ENCODE measurements at regions not wholly inside any gene's neighbourhood (a gene's known extent, or its start where the extent isn't known, plus 50 kb on each side); places are given as distances from the start of the nearest gene placed in this dataset.
"Not testable (repeated sequence)": the region's sequence is repeated elsewhere in the genome, so short reads cannot be mapped to it uniquely, and the experiment has no call there.

GRCh38 chr13:62434081-62434480, 1018.4 kb upstream of the PCDH20 start:
- Histone ChIP-seq H3K27me3 (ENCODE audit: control insufficient read depth, insufficient read depth, low read length) (no peaks in the 10 kb centered on the region), H3K4me1 (ENCODE audit: control insufficient read depth, insufficient read depth, low read length) (no peaks in the 10 kb centered on the region), H3K36me3 (ENCODE audit: insufficient read depth, low read length) (no peaks in the 10 kb centered on the region), H3K9me3 (replicated peaks; ENCODE audit: low read length) (no peaks in the 10 kb centered on the region), H3K4me3 (ENCODE audit: low read length) (no peak overlapping the region), H3K9ac (ENCODE audit: low read depth, low read length) (no peak overlapping the region), H3K4me2 (ENCODE audit: low read length) (no peak overlapping the region)

GRCh38 chr13:62433660-62434059, 1018.0 kb upstream of the PCDH20 start:
- Histone ChIP-seq H3K4me2 (ENCODE audit: low read length) (no peak overlapping the region), H3K9ac (ENCODE audit: low read depth, low read length) (no peak overlapping the region), H3K36me3 (ENCODE audit: insufficient read depth, low read length) (no peaks in the 10 kb centered on the region), H3K9me3 (replicated peaks; ENCODE audit: low read length) (no peaks in the 10 kb centered on the region), H3K27me3 (ENCODE audit: control insufficient read depth, insufficient read depth, low read length) (no peaks in the 10 kb centered on the region), H3K4me1 (ENCODE audit: control insufficient read depth, insufficient read depth, low read length) (no peaks in the 10 kb centered on the region), H3K4me3 (ENCODE audit: low read length) (no peak overlapping the region)

- Histone ChIP-seq H3K4me1 (ENCODE audit: control insufficient read depth, insufficient read depth, low read length) (no peaks in the 10 kb centered on the region), H3K4me3 (ENCODE audit: low read length) (no peak overlapping the region), H3K9ac (ENCODE audit: low read depth, low read length) (no peak overlapping the region), H3K9me3 (replicated peaks; ENCODE audit: low read length) (no peaks in the 10 kb centered on the region), H3K4me2 (ENCODE audit: low read length) (no peak overlapping the region), H3K36me3 (ENCODE audit: insufficient read depth, low read length) (no peaks in the 10 kb centered on the region), H3K27me3 (ENCODE audit: control insufficient read depth, insufficient read depth, low read length) (no peaks in the 10 kb centered on the region)
Measured at GRCh38 chr13:62432906-62433305, 1017.3 kb upstream of the PCDH20 start.

- no peaks in the 10 kb centered on the region for H3K4me1 ChIP-seq (ENCODE audit: control insufficient read depth, insufficient read depth, low read length)
- H3K9ac ChIP-seq (ENCODE audit: low read depth, low read length) = no peak overlapping the region
- H3K36me3 ChIP-seq (ENCODE audit: insufficient read depth, low read length) = no peaks in the 10 kb centered on the region
- H3K4me2 ChIP-seq (ENCODE audit: low read length) = no peak overlapping the region
- H3K4me3 ChIP-seq (ENCODE audit: low read length) = no peak overlapping the region
- no peaks in the 10 kb centered on the region for H3K9me3 ChIP-seq (replicated peaks; ENCODE audit: low read length)
- H3K27me3 ChIP-seq (ENCODE audit: control insufficient read depth, insufficient read depth, low read length) = no peaks in the 10 kb centered on the region
Measured at GRCh38 chr13:62432295-62432694, 1016.6 kb upstream of the PCDH20 start.

- H3K36me3 ChIP-seq (ENCODE audit: insufficient read depth, low read length) = no peaks in the 10 kb centered on the region
- H3K9ac ChIP-seq (ENCODE audit: low read depth, low read length) = no peak overlapping the region
- no peak overlapping the region for H3K4me3 ChIP-seq (ENCODE audit: low read length)
- H3K27me3 ChIP-seq (ENCODE audit: control insufficient read depth, insufficient read depth, low read length) = no peaks in the 10 kb centered on the region
- no peak overlapping the region for H3K4me2 ChIP-seq (ENCODE audit: low read length)
- no peaks in the 10 kb centered on the region for H3K9me3 ChIP-seq (replicated peaks; ENCODE audit: low read length)
- H3K4me1 ChIP-seq (ENCODE audit: control insufficient read depth, insufficient read depth, low read length) = no peaks in the 10 kb centered on the region
Measured at GRCh38 chr13:62431852-62432251, 1016.2 kb upstream of the PCDH20 start.

GRCh38 chr13:62418872-62419271, 1003.2 kb upstream of the PCDH20 start:
- Histone ChIP-seq H3K4me2 (ENCODE audit: low read length) (no peak overlapping the region), H3K36me3 (ENCODE audit: insufficient read depth, low read length) (no peaks in the 10 kb centered on the region), H3K4me3 (ENCODE audit: low read length) (no peak overlapping the region), H3K9me3 (replicated peaks; ENCODE audit: low read length) (no peaks in the 10 kb centered on the region), H3K4me1 (ENCODE audit: control insufficient read depth, insufficient read depth, low read length) (no peaks in the 10 kb centered on the region), H3K27me3 (ENCODE audit: control insufficient read depth, insufficient read depth, low read length) (no peaks in the 10 kb centered on the region), H3K9ac (ENCODE audit: low read depth, low read length) (no peak overlapping the region)

- no peaks in the 10 kb centered on the region for H3K27me3 ChIP-seq (ENCODE audit: control insufficient read depth, insufficient read depth, low read length)
- H3K4me3 ChIP-seq (ENCODE audit: low read length) = no peak overlapping the region
- no peaks in the 10 kb centered on the region for H3K36me3 ChIP-seq (ENCODE audit: insufficient read depth, low read length)
- H3K4me2 ChIP-seq (ENCODE audit: low read length) = no peak overlapping the region
- H3K9ac ChIP-seq (ENCODE audit: low read depth, low read length) = no peak overlapping the region
- H3K4me1 ChIP-seq (ENCODE audit: control insufficient read depth, insufficient read depth, low read length) = no peaks in the 10 kb centered on the region
- no peaks in the 10 kb centered on the region for H3K9me3 ChIP-seq (replicated peaks; ENCODE audit: low read length)
Measured at GRCh38 chr13:62418376-62418775, 1002.7 kb upstream of the PCDH20 start.

- no peaks in the 10 kb centered on the region for H3K27me3 ChIP-seq (ENCODE audit: control insufficient read depth, insufficient read depth, low read length)
- H3K9ac ChIP-seq (ENCODE audit: low read depth, low read length) = no peak overlapping the region
- H3K4me3 ChIP-seq (ENCODE audit: low read length) = no peak overlapping the region
- no peaks in the 10 kb centered on the region for H3K4me1 ChIP-seq (ENCODE audit: control insufficient read depth, insufficient read depth, low read length)
- H3K36me3 ChIP-seq (ENCODE audit: insufficient read depth, low read length) = no peaks in the 10 kb centered on the region
- H3K4me2 ChIP-seq (ENCODE audit: low read length) = no peak overlapping the region
- no peaks in the 10 kb centered on the region for H3K9me3 ChIP-seq (replicated peaks; ENCODE audit: low read length)
Measured at GRCh38 chr13:62407871-62408270, 992.2 kb upstream of the PCDH20 start.

- H3K9ac ChIP-seq (ENCODE audit: low read depth, low read length) = no peak overlapping the region
- H3K9me3 ChIP-seq (replicated peaks; ENCODE audit: low read length) = no peaks in the 10 kb centered on the region
- H3K4me1 ChIP-seq (ENCODE audit: control insufficient read depth, insufficient read depth, low read length) = no peaks in the 10 kb centered on the region
- no peak overlapping the region for H3K4me2 ChIP-seq (ENCODE audit: low read length)
- no peak overlapping the region for H3K4me3 ChIP-seq (ENCODE audit: low read length)
- no peaks in the 10 kb centered on the region for H3K27me3 ChIP-seq (ENCODE audit: control insufficient read depth, insufficient read depth, low read length)
- H3K36me3 ChIP-seq (ENCODE audit: insufficient read depth, low read length) = no peaks in the 10 kb centered on the region
Measured at GRCh38 chr13:62388515-62388914, 972.9 kb upstream of the PCDH20 start.

- H3K4me1 ChIP-seq (ENCODE audit: control insufficient read depth, insufficient read depth, low read length) = no peaks in the 10 kb centered on the region
- no peak overlapping the region for H3K4me2 ChIP-seq (ENCODE audit: low read length)
- no peaks in the 10 kb centered on the region for H3K9me3 ChIP-seq (replicated peaks; ENCODE audit: low read length)
- H3K4me3 ChIP-seq (ENCODE audit: low read length) = no peak overlapping the region
- H3K27me3 ChIP-seq (ENCODE audit: control insufficient read depth, insufficient read depth, low read length) = no peaks in the 10 kb centered on the region
- H3K9ac ChIP-seq (ENCODE audit: low read depth, low read length) = no peak overlapping the region
- no peaks in the 10 kb centered on the region for H3K36me3 ChIP-seq (ENCODE audit: insufficient read depth, low read length)
Measured at GRCh38 chr13:62387647-62388046, 972.0 kb upstream of the PCDH20 start.

- H3K4me2 ChIP-seq (ENCODE audit: low read length); H3K4me1 ChIP-seq (ENCODE audit: control insufficient read depth, insufficient read depth, low read length); H3K9me3 ChIP-seq (replicated peaks; ENCODE audit: low read length); H3K27me3 ChIP-seq (ENCODE audit: control insufficient read depth, insufficient read depth, low read length); H3K9ac ChIP-seq (ENCODE audit: low read depth, low read length); H3K4me3 ChIP-seq (ENCODE audit: low read length); H3K36me3 ChIP-seq (ENCODE audit: insufficient read depth, low read length): not testable (repeated sequence)
Measured at GRCh38 chr13:62379241-62379640, 963.6 kb upstream of the PCDH20 start.

- H3K36me3 ChIP-seq (ENCODE audit: insufficient read depth, low read length) = no peaks in the 10 kb centered on the region
- no peak overlapping the region for H3K4me3 ChIP-seq (ENCODE audit: low read length)
- no peaks in the 10 kb centered on the region for H3K9me3 ChIP-seq (replicated peaks; ENCODE audit: low read length)
- no peaks in the 10 kb centered on the region for H3K27me3 ChIP-seq (ENCODE audit: control insufficient read depth, insufficient read depth, low read length)
- no peak overlapping the region for H3K9ac ChIP-seq (ENCODE audit: low read depth, low read length)
- H3K4me2 ChIP-seq (ENCODE audit: low read length) = no peak overlapping the region
- H3K4me1 ChIP-seq (ENCODE audit: control insufficient read depth, insufficient read depth, low read length) = no peaks in the 10 kb centered on the region
Measured at GRCh38 chr13:62377838-62378237, 962.2 kb upstream of the PCDH20 start.

Data from skeletal muscle satellite cell (primary cell).